ENCODE measurements at regions not wholly inside any gene's neighbourhood (a gene's known extent, or its start where the extent isn't known, plus 50 kb on each side); places are given as distances from the start of the nearest gene placed in this dataset.
"Not testable (repeated sequence)": the region's sequence is repeated elsewhere in the genome, so short reads cannot be mapped to it uniquely, and the experiment has no call there.

- DNase-seq (ENCODE audit: low spot score) = no peak
- ATAC-seq = no peak
- Mint-ChIP-seq H3K36me3 (no peaks in the 10 kb centered on the region), H3K27me3 (peaks cover 31 to 37% of the 10 kb centered on the region in 2 donors), H3K4me1 (ENCODE audit: low read depth in 2 of 2) (no peaks in the 10 kb centered on the region), H3K27ac (no peak overlapping the region), H3K4me3 (no peak overlapping the region), H3K9me3 (no peaks in the 10 kb centered on the region)
Observed at GRCh38 chr5:138702166-138703077, 50.8 kb upstream of the CTNNA1 start.

GRCh38 chr5:138701678-138702077 is 51.5 kb upstream of the CTNNA1 start:
- H3K27me3 Mint-ChIP-seq = peaks cover 31 to 36% of the 10 kb centered on the region in 2 donors

GRCh38 chr5:138700581-138701362 is 52.5 kb upstream of the CTNNA1 start:
- H3K27me3 Mint-ChIP-seq = peaks cover 31% of the 10 kb centered on the region in 2 donors

More at GRCh38 chr5:138701678-138702077, 51.5 kb upstream of the CTNNA1 start:
- H3K4me3 Mint-ChIP-seq = no peak overlapping the region
- no peaks in the 10 kb centered on the region for H3K4me1 Mint-ChIP-seq (ENCODE audit: low read depth in 2 of 2)
- DNase-seq (ENCODE audit: low spot score) (no peak), ATAC-seq (no peak)
- no peaks in the 10 kb centered on the region for H3K9me3 Mint-ChIP-seq
- no peaks in the 10 kb centered on the region for H3K36me3 Mint-ChIP-seq
- H3K27ac Mint-ChIP-seq = no peak overlapping the region

GRCh38 chr5:138699482-138699881 is 53.7 kb upstream of the CTNNA1 start:
- Mint-ChIP-seq H3K27me3 (peaks cover 31 to 35% of the 10 kb centered on the region in 2 donors), H3K9me3 (no peaks in the 10 kb centered on the region), H3K36me3 (no peaks in the 10 kb centered on the region), H3K4me1 (ENCODE audit: low read depth in 2 of 2) (no peaks in the 10 kb centered on the region), H3K4me3 (no peak overlapping the region), H3K27ac (no peak overlapping the region)
- DNase-seq (ENCODE audit: low spot score) (no peak), ATAC-seq (peak in 1 of 2 donors; percentile 40)

More at GRCh38 chr5:138700581-138701362, 52.5 kb upstream of the CTNNA1 start:
- Mint-ChIP-seq H3K4me3 (no peak overlapping the region), H3K27ac (no peak overlapping the region), H3K9me3 (no peaks in the 10 kb centered on the region), H3K36me3 (no peaks in the 10 kb centered on the region), H3K4me1 (ENCODE audit: low read depth in 2 of 2) (no peaks in the 10 kb centered on the region)
- ATAC-seq (no peak), DNase-seq (ENCODE audit: low spot score) (no peak)

GRCh38 chr5:138698713-138699112 is 54.5 kb upstream of the CTNNA1 start:
- ATAC-seq (no peak), DNase-seq (ENCODE audit: low spot score) (no peak)
- Mint-ChIP-seq H3K4me3 (no peak overlapping the region), H3K4me1 (ENCODE audit: low read depth in 2 of 2) (no peaks in the 10 kb centered on the region), H3K9me3 (no peaks in the 10 kb centered on the region), H3K27me3 (peaks cover 35 to 37% of the 10 kb centered on the region in 2 donors), H3K36me3 (no peaks in the 10 kb centered on the region), H3K27ac (no peak overlapping the region)

GRCh38 chr5:138697720-138698360 is 55.4 kb upstream of the CTNNA1 start:
- DNase-seq (ENCODE audit: low spot score) (no peak), ATAC-seq (no peak)
- no peak overlapping the region for H3K27ac Mint-ChIP-seq
- peaks cover 34 to 36% of the 10 kb centered on the region in 2 donors for H3K27me3 Mint-ChIP-seq
- H3K4me3 Mint-ChIP-seq = no peak overlapping the region
- H3K4me1 Mint-ChIP-seq (ENCODE audit: low read depth in 2 of 2) = no peaks in the 10 kb centered on the region
- no peaks in the 10 kb centered on the region for H3K36me3 Mint-ChIP-seq
- no peaks in the 10 kb centered on the region for H3K9me3 Mint-ChIP-seq

- H3K4me1 Mint-ChIP-seq (ENCODE audit: low read depth in 2 of 2) = peaks cover 0 to 2% of the 10 kb centered on the region in 2 donors
- ATAC-seq (no peak), DNase-seq (ENCODE audit: low spot score) (no peak)
- H3K4me3 Mint-ChIP-seq = no peak overlapping the region
- H3K9me3 Mint-ChIP-seq = no peaks in the 10 kb centered on the region
- no peak overlapping the region for H3K27ac Mint-ChIP-seq
- H3K27me3 Mint-ChIP-seq = peaks cover 38 to 42% of the 10 kb centered on the region in 2 donors
- H3K36me3 Mint-ChIP-seq = no peaks in the 10 kb centered on the region
Observed at GRCh38 chr5:138696501-138696900, 56.7 kb upstream of the CTNNA1 start.

- H3K9me3 Mint-ChIP-seq = no peaks in the 10 kb centered on the region
- H3K27ac Mint-ChIP-seq = no peak overlapping the region
- no peak for ATAC-seq
- peaks cover 0 to 3% of the 10 kb centered on the region in 2 donors for H3K4me1 Mint-ChIP-seq (ENCODE audit: low read depth in 2 of 2)
- DNase-seq (ENCODE audit: low spot score) = no peak
- H3K36me3 Mint-ChIP-seq = no peaks in the 10 kb centered on the region
- H3K4me3 Mint-ChIP-seq = no peak overlapping the region
- peaks cover 36 to 39% of the 10 kb centered on the region in 2 donors for H3K27me3 Mint-ChIP-seq
Observed at GRCh38 chr5:138695781-138696180, 57.4 kb upstream of the CTNNA1 start.

- no peak overlapping the region for H3K4me3 Mint-ChIP-seq
- no peak overlapping the region for H3K27ac Mint-ChIP-seq
- peaks cover 0 to 3% of the 10 kb centered on the region in 2 donors for H3K4me1 Mint-ChIP-seq (ENCODE audit: low read depth in 2 of 2)
- no peak for ATAC-seq
- H3K36me3 Mint-ChIP-seq = no peaks in the 10 kb centered on the region
- no peaks in the 10 kb centered on the region for H3K9me3 Mint-ChIP-seq
- peaks cover 24 to 35% of the 10 kb centered on the region in 2 donors for H3K27me3 Mint-ChIP-seq
- DNase-seq (ENCODE audit: low spot score) = no peak
Observed at GRCh38 chr5:138694146-138694545, 59.1 kb upstream of the CTNNA1 start.

- Mint-ChIP-seq H3K27ac (no peak overlapping the region), H3K4me3 (no peak overlapping the region), H3K9me3 (no peaks in the 10 kb centered on the region)
Observed at GRCh38 chr5:138692370-138692769, 60.9 kb upstream of the CTNNA1 start.

GRCh38 chr5:138686668-138687067 is 66.6 kb upstream of the CTNNA1 start:
- Mint-ChIP-seq H3K36me3 (peaks cover 19% of the 10 kb centered on the region), H3K9me3 (peaks cover 3% of the 10 kb centered on the region), H3K27me3 (peaks cover 33 to 55% of the 10 kb centered on the region in 2 donors), H3K4me1 (ENCODE audit: low read depth in 2 of 2) (peaks cover 0 to 2% of the 10 kb centered on the region in 2 donors), H3K4me3 (no peak overlapping the region), H3K27ac (no peak overlapping the region)
- no peak for ATAC-seq
- DNase-seq (ENCODE audit: low spot score) = no peak

More at GRCh38 chr5:138692370-138692769, 60.9 kb upstream of the CTNNA1 start:
- ATAC-seq = no peak
- no peak for DNase-seq (ENCODE audit: low spot score)
- H3K36me3 Mint-ChIP-seq = no peaks in the 10 kb centered on the region
- H3K27me3 Mint-ChIP-seq = peaks cover 26 to 42% of the 10 kb centered on the region in 2 donors
- H3K4me1 Mint-ChIP-seq (ENCODE audit: low read depth in 2 of 2) = peaks cover 0 to 3% of the 10 kb centered on the region in 2 donors

- no peak for DNase-seq (ENCODE audit: low spot score)
- no peak overlapping the region for H3K27ac Mint-ChIP-seq
- peaks cover 3% of the 10 kb centered on the region for H3K9me3 Mint-ChIP-seq
- H3K4me1 Mint-ChIP-seq (ENCODE audit: low read depth in 2 of 2) = no peaks in the 10 kb centered on the region
- H3K27me3 Mint-ChIP-seq = peaks cover 36 to 52% of the 10 kb centered on the region in 2 donors
- peaks cover 22% of the 10 kb centered on the region for H3K36me3 Mint-ChIP-seq
- no peak overlapping the region for H3K4me3 Mint-ChIP-seq
- ATAC-seq = no peak
Observed at GRCh38 chr5:138685193-138685745, 68.0 kb upstream of the CTNNA1 start.

- not testable (repeated sequence) for ATAC-seq; H3K9me3 Mint-ChIP-seq; H3K4me1 Mint-ChIP-seq (ENCODE audit: low read depth in 2 of 2); DNase-seq (ENCODE audit: low spot score); H3K4me3 Mint-ChIP-seq; H3K27ac Mint-ChIP-seq
- peaks cover 42 to 61% of the 10 kb centered on the region in 2 donors for H3K27me3 Mint-ChIP-seq
- H3K36me3 Mint-ChIP-seq = peaks cover 22% of the 10 kb centered on the region
Observed at GRCh38 chr5:138682462-138682861, 70.8 kb upstream of the CTNNA1 start.
